ENCODE measurements at regions not wholly inside any gene's neighbourhood (a gene's known extent, or its start where the extent isn't known, plus 50 kb on each side); places are given as distances from the start of the nearest gene placed in this dataset.

GRCh38 chr15:57806003-57806402 is 99.5 kb downstream of the POLR2M start:
- Histone ChIP-seq H3K14ac (ENCODE audit: insufficient read length) (no peak overlapping the region), H4K8ac (ENCODE audit: extremely low read depth, insufficient read depth, low read length) (no peak overlapping the region), H2AFZ (ENCODE audit: low read length) (no peak overlapping the region), H3K56ac (replicated peaks; ENCODE audit: insufficient read length, low read depth, low read length) (no peak overlapping the region), H4K5ac (ENCODE audit: insufficient read length, low read depth, low read length) (no peak overlapping the region), H3K79me2 (ENCODE audit: control insufficient read depth in 1 of 2, insufficient read depth in 2 of 2, low read length in 2 of 2) (no peaks in the 10 kb centered on the region), H2AK5ac (ENCODE audit: low read depth, low read length) (no peak overlapping the region), H4K20me1 (replicated peaks in 1 of 2; ENCODE audit: control insufficient read depth in 1 of 2, insufficient read depth in 2 of 2, low read length in 2 of 2) (no peaks in the 10 kb centered on the region), H3K4me3 (ENCODE audit: extremely low read depth in 1 of 4, insufficient read depth in 2 of 4, low read depth in 3 of 4, low read length in 4 of 4) (no peak overlapping the region), H3K23ac (ENCODE audit: insufficient read length) (no peak overlapping the region), H2BK12ac (ENCODE audit: low read depth, low read length) (no peak overlapping the region), H3K27me3 (replicated peaks in 1 of 4; ENCODE audit: control insufficient read depth in 3 of 4, extremely low read depth in 1 of 4, insufficient read depth in 3 of 4, low read length in 3 of 4) (no peaks in the 10 kb centered on the region), H3K79me1 (ENCODE audit: low read depth, low read length) (no peaks in the 10 kb centered on the region), H4K91ac (replicated peaks; ENCODE audit: insufficient read length, low read length) (no peak overlapping the region), H2BK20ac (ENCODE audit: low read length) (no peak overlapping the region), H3K4me2 (ENCODE audit: insufficient read depth in 1 of 2, low read depth in 2 of 2, low read length in 2 of 2) (no peak overlapping the region), H3K9ac (replicated peaks in 1 of 4; ENCODE audit: extremely low read depth in 1 of 4, low read depth in 3 of 4, low read length in 3 of 4) (no peak overlapping the region), H3K23me2 (ENCODE audit: low read depth, low read length) (no peaks in the 10 kb centered on the region), H3K18ac (ENCODE audit: extremely low read depth, low read length) (no peak overlapping the region), H2BK120ac (replicated peaks; ENCODE audit: low read depth, low read length) (no peak overlapping the region), H3K4ac (replicated peaks; ENCODE audit: insufficient read length, low read depth, low read length) (no peak overlapping the region), H3K27ac (ENCODE audit: low read depth, low read length) (no peak overlapping the region), H2BK5ac (ENCODE audit: low read depth, low read length) (no peak overlapping the region), H3K4me1 (replicated peaks in 1 of 4; ENCODE audit: control insufficient read depth in 3 of 4, insufficient read depth in 4 of 4, low read length in 3 of 4) (no peaks in the 10 kb centered on the region), H3K36me3 (ENCODE audit: control insufficient read depth in 2 of 4, insufficient read depth in 4 of 4, low read length in 3 of 4) (no peaks in the 10 kb centered on the region), H3K9me3 (ENCODE audit: insufficient read depth in 2 of 2, low read depth in 1 of 2, low read length in 1 of 2) (no peaks in the 10 kb centered on the region), H2BK15ac (ENCODE audit: low read length) (no peak overlapping the region)
- DNase-seq (ENCODE audit: low read depth in 1 of 2, low spot score in 2 of 2) (no peak), FAIRE-seq (no peak)
- WGBS, 2 experiments (ENCODE audit: extremely low coverage in 1 of 2, insufficient coverage in 1 of 2, insufficient read length in 1 of 2, insufficient replicate concordance in 2 of 2, low coverage in 1 of 2, low lambda C conversion rate in 2 of 2, missing lambda C conversion rate in 1 of 2), result 77% methylated on average over 7 of the region's 7 CpGs; no CpG with 5 or more reads in 1 of the 2 experiments
- TF ChIP-seq, protein P1, sequence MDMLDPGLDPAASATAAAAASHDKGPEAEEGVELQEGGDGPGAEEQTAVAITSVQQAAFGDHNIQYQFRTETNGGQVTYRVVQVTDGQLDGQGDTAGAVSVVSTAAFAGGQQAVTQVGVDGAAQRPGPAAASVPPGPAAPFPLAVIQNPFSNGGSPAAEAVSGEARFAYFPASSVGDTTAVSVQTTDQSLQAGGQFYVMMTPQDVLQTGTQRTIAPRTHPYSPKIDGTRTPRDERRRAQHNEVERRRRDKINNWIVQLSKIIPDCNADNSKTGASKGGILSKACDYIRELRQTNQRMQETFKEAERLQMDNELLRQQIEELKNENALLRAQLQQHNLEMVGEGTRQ (IDR thresholded peaks at IDR 0.05; ENCODE audit: low read length), result no peak
- no peak for TF ChIP-seq BACH1 (IDR thresholded peaks at IDR 0.05; ENCODE audit: low read length)
- no peak for TF ChIP-seq RNF2 (IDR thresholded peaks at IDR 0.05; ENCODE audit: borderline replicate concordance, low read depth, low read length, missing control alignments, poor library complexity, severe bottlenecking)
- no peak for TF ChIP-seq BRCA1 (IDR thresholded peaks at IDR 0.05; ENCODE audit: low read depth, low read length)
- no peak for TF ChIP-seq BCL11A (IDR thresholded peaks at IDR 0.05; ENCODE audit: low read depth in 2 of 2, low read length in 2 of 2)
- no peak for TF ChIP-seq SIX5 (IDR thresholded peaks at IDR 0.05; ENCODE audit: low read depth, low read length)
- no peak for TF ChIP-seq CHD1 (IDR thresholded peaks at IDR 0.05; ENCODE audit: low read depth, low read length)
- no peak for TF ChIP-seq RBBP5 (IDR thresholded peaks at IDR 0.05; ENCODE audit: borderline replicate concordance, low read depth, low read length)
- no peak for TF ChIP-seq GABPA (IDR thresholded peaks at IDR 0.05; ENCODE audit: borderline replicate concordance, insufficient read depth, low read length)
- TF ChIP-seq YY1 (IDR thresholded peaks at IDR 0.05; ENCODE audit: low read depth, low read length), result no peak
- CTCF ChIA-PET (ENCODE audit: partially characterized antibody), result interaction anchor here (0.9 kb wide), 1 partner anchor 26 kb away, joined by 3 read pairs; no protein-coding TSS in a partner anchor
- POLR2A ChIA-PET (ENCODE audit: partially characterized antibody), result no interaction called here

All from H1 (cell line).